ENCODE measurements at regions not wholly inside any gene's neighbourhood (a gene's known extent, or its start where the extent isn't known, plus 50 kb on each side); places are given as distances from the start of the nearest gene placed in this dataset.

GRCh38 chr14:97349463-97349862, 552.3 kb downstream of the VRK1 start:
- TF ChIP-seq ZNF776 (tag by site-specific recombination; IDR thresholded peaks at IDR 0.05; ENCODE audit: borderline replicate concordance), result no peak
- TF ChIP-seq ZNF561 (tag by site-specific recombination; IDR thresholded peaks at IDR 0.05; ENCODE audit: borderline replicate concordance), result no peak
- TF ChIP-seq ZNF558 (tag by site-specific recombination; IDR thresholded peaks at IDR 0.05), result no peak
- TF ChIP-seq, protein P1, sequence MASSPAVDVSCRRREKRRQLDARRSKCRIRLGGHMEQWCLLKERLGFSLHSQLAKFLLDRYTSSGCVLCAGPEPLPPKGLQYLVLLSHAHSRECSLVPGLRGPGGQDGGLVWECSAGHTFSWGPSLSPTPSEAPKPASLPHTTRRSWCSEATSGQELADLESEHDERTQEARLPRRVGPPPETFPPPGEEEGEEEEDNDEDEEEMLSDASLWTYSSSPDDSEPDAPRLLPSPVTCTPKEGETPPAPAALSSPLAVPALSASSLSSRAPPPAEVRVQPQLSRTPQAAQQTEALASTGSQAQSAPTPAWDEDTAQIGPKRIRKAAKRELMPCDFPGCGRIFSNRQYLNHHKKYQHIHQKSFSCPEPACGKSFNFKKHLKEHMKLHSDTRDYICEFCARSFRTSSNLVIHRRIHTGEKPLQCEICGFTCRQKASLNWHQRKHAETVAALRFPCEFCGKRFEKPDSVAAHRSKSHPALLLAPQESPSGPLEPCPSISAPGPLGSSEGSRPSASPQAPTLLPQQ (tag by site-specific recombination; IDR thresholded peaks at IDR 0.05), result no peak
- no peak for TF ChIP-seq KLF1 (tag by site-specific recombination; IDR thresholded peaks at IDR 0.05)
- TF ChIP-seq, protein P2, sequence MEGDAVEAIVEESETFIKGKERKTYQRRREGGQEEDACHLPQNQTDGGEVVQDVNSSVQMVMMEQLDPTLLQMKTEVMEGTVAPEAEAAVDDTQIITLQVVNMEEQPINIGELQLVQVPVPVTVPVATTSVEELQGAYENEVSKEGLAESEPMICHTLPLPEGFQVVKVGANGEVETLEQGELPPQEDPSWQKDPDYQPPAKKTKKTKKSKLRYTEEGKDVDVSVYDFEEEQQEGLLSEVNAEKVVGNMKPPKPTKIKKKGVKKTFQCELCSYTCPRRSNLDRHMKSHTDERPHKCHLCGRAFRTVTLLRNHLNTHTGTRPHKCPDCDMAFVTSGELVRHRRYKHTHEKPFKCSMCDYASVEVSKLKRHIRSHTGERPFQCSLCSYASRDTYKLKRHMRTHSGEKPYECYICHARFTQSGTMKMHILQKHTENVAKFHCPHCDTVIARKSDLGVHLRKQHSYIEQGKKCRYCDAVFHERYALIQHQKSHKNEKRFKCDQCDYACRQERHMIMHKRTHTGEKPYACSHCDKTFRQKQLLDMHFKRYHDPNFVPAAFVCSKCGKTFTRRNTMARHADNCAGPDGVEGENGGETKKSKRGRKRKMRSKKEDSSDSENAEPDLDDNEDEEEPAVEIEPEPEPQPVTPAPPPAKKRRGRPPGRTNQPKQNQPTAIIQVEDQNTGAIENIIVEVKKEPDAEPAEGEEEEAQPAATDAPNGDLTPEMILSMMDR (tag by site-specific recombination; IDR thresholded peaks at IDR 0.05), result no peak
- TF ChIP-seq, protein P3, sequence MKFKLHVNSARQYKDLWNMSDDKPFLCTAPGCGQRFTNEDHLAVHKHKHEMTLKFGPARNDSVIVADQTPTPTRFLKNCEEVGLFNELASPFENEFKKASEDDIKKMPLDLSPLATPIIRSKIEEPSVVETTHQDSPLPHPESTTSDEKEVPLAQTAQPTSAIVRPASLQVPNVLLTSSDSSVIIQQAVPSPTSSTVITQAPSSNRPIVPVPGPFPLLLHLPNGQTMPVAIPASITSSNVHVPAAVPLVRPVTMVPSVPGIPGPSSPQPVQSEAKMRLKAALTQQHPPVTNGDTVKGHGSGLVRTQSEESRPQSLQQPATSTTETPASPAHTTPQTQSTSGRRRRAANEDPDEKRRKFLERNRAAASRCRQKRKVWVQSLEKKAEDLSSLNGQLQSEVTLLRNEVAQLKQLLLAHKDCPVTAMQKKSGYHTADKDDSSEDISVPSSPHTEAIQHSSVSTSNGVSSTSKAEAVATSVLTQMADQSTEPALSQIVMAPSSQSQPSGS (tag by site-specific recombination; IDR thresholded peaks at IDR 0.05; ENCODE audit: low read depth), result no peak
- TF ChIP-seq ZNF626 (tag by site-specific recombination; IDR thresholded peaks at IDR 0.05), result no peak
- TF ChIP-seq, protein P4, sequence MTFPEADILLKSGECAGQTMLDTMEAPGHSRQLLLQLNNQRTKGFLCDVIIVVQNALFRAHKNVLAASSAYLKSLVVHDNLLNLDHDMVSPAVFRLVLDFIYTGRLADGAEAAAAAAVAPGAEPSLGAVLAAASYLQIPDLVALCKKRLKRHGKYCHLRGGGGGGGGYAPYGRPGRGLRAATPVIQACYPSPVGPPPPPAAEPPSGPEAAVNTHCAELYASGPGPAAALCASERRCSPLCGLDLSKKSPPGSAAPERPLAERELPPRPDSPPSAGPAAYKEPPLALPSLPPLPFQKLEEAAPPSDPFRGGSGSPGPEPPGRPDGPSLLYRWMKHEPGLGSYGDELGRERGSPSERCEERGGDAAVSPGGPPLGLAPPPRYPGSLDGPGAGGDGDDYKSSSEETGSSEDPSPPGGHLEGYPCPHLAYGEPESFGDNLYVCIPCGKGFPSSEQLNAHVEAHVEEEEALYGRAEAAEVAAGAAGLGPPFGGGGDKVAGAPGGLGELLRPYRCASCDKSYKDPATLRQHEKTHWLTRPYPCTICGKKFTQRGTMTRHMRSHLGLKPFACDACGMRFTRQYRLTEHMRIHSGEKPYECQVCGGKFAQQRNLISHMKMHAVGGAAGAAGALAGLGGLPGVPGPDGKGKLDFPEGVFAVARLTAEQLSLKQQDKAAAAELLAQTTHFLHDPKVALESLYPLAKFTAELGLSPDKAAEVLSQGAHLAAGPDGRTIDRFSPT (tag by site-specific recombination; IDR thresholded peaks at IDR 0.05), result no peak
- TF ChIP-seq, protein P5, sequence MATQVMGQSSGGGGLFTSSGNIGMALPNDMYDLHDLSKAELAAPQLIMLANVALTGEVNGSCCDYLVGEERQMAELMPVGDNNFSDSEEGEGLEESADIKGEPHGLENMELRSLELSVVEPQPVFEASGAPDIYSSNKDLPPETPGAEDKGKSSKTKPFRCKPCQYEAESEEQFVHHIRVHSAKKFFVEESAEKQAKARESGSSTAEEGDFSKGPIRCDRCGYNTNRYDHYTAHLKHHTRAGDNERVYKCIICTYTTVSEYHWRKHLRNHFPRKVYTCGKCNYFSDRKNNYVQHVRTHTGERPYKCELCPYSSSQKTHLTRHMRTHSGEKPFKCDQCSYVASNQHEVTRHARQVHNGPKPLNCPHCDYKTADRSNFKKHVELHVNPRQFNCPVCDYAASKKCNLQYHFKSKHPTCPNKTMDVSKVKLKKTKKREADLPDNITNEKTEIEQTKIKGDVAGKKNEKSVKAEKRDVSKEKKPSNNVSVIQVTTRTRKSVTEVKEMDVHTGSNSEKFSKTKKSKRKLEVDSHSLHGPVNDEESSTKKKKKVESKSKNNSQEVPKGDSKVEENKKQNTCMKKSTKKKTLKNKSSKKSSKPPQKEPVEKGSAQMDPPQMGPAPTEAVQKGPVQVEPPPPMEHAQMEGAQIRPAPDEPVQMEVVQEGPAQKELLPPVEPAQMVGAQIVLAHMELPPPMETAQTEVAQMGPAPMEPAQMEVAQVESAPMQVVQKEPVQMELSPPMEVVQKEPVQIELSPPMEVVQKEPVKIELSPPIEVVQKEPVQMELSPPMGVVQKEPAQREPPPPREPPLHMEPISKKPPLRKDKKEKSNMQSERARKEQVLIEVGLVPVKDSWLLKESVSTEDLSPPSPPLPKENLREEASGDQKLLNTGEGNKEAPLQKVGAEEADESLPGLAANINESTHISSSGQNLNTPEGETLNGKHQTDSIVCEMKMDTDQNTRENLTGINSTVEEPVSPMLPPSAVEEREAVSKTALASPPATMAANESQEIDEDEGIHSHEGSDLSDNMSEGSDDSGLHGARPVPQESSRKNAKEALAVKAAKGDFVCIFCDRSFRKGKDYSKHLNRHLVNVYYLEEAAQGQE (tag by site-specific recombination; IDR thresholded peaks at IDR 0.05), result no peak
- TF ChIP-seq GLIS1 (tag by site-specific recombination; IDR thresholded peaks at IDR 0.05), result no peak
